ENCODE measurements at regions not wholly inside any gene's neighbourhood (a gene's known extent, or its start where the extent isn't known, plus 50 kb on each side); places are given as distances from the start of the nearest gene placed in this dataset.

GRCh38 chr6:87949194-87949593, 98.4 kb upstream of the SPACA1 start:
- TF ChIP-seq, protein P1, sequence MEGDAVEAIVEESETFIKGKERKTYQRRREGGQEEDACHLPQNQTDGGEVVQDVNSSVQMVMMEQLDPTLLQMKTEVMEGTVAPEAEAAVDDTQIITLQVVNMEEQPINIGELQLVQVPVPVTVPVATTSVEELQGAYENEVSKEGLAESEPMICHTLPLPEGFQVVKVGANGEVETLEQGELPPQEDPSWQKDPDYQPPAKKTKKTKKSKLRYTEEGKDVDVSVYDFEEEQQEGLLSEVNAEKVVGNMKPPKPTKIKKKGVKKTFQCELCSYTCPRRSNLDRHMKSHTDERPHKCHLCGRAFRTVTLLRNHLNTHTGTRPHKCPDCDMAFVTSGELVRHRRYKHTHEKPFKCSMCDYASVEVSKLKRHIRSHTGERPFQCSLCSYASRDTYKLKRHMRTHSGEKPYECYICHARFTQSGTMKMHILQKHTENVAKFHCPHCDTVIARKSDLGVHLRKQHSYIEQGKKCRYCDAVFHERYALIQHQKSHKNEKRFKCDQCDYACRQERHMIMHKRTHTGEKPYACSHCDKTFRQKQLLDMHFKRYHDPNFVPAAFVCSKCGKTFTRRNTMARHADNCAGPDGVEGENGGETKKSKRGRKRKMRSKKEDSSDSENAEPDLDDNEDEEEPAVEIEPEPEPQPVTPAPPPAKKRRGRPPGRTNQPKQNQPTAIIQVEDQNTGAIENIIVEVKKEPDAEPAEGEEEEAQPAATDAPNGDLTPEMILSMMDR (IDR thresholded peaks at IDR 0.05; ENCODE audit: low read depth, low read length) = no peak
- H3K4me3 ChIP-seq (ENCODE audit: low read depth, low read length) = no peak overlapping the region

GRCh38 chr6:87946669-87947068, 101.0 kb upstream of the SPACA1 start:
- H3K4me3 ChIP-seq (ENCODE audit: low read depth, low read length) = no peak overlapping the region
- TF ChIP-seq, protein P1 (IDR thresholded peaks at IDR 0.05; ENCODE audit: low read depth, low read length) = no peak

GRCh38 chr6:87945966-87946365, 101.7 kb upstream of the SPACA1 start:
- H3K4me3 ChIP-seq (ENCODE audit: low read depth, low read length) = no peak overlapping the region
- TF ChIP-seq, protein P1 (IDR thresholded peaks at IDR 0.05; ENCODE audit: low read depth, low read length) = no peak

- no peak overlapping the region for H3K4me3 ChIP-seq (ENCODE audit: low read depth, low read length)
- TF ChIP-seq, protein P1 (IDR thresholded peaks at IDR 0.05; ENCODE audit: low read depth, low read length) = no peak
Measured at GRCh38 chr6:87945181-87945580, 102.5 kb upstream of the SPACA1 start.

- no peak overlapping the region for H3K4me3 ChIP-seq (ENCODE audit: low read depth, low read length)
- TF ChIP-seq, protein P1 (IDR thresholded peaks at IDR 0.05; ENCODE audit: low read depth, low read length) = 0 out of 2 replicates have a peak, but pooled peaks have one; percentile 12
Measured at GRCh38 chr6:87944541-87944954, 103.1 kb upstream of the SPACA1 start.

- TF ChIP-seq, protein P1 (IDR thresholded peaks at IDR 0.05; ENCODE audit: low read depth, low read length) = no peak
- no peak overlapping the region for H3K4me3 ChIP-seq (ENCODE audit: low read depth, low read length)
Measured at GRCh38 chr6:87943191-87943590, 104.5 kb upstream of the SPACA1 start.

DNA sequence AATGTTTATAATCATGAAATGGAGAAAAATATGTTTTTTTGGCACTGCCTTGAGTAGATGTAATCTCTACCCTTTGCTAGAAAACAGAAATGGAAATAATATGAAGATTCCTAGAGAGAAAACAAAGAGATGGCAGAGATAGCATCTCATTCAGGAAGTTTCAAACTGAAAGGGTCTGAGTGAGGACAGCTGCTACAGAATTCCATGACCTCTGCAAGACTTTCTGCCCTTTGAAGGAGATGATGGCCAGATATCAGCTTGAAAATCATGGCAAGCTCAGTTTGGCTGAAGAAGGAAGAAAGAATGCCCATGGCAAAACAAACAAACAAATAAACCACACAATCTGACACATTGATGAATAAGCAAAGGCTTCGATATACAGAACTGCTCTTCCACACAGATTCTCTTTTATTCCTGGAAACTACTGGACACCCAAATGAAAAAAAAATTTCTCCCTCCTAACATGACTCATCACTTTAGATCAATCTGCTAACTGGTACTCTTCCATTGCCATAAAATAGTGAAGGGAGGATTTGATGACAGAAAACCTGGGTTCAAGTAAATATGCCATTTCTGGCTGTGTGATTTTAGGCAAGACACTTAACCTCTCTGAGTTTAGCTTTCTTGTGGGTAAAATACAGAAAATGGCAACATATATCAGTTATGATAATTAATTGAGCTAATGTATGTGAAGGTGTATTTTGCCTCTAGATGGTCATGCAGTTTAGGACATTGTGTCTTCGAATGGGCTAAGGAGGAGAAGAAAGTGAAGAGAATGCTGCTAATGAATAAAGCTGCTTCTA, 105.9 kb upstream of the SPACA1 start:
- TF ChIP-seq, protein P1 (IDR thresholded peaks at IDR 0.05; ENCODE audit: low read depth, low read length) = no peak
- no peak overlapping the region for H3K4me3 ChIP-seq (ENCODE audit: low read depth, low read length)

Measured in WI38 (cell line).